Loucy (cell line): ENCODE measurements at regions not wholly inside any gene's neighbourhood (a gene's known extent, or its start where the extent isn't known, plus 50 kb on each side); places are given as distances from the start of the nearest gene placed in this dataset.

Experiments
- H2AFZ ChIP-seq: fragments of 200-600 bp; sonication (generic); 2 replicates; pipeline ENCODE4 v1.6.0; 2016; ENCODE audit warnings: antibody characterized with exemption, mild to moderate bottlenecking, low read length, moderate library complexity
- H3F3A ChIP-seq: fragments of 200-600 bp; 2 replicates; pipeline ENCODE4 v1.6.0; 2016; ENCODE audit warnings: antibody characterized with exemption, low read depth, mild to moderate bottlenecking
- H3K27me3 ChIP-seq: fragments of 200-600 bp; sonication (generic); 2 replicates; pipeline ENCODE4 v1.6.1; 2014; ENCODE audit warnings: low read length, mild to moderate bottlenecking; ENCODE audit not compliant: insufficient read depth, poor library complexity, severe bottlenecking
- H3K36me3 ChIP-seq: fragments of 200-600 bp; sonication (generic); 2 replicates; pipeline ENCODE4 v1.6.1; 2016; ENCODE audit warnings: low read length; ENCODE audit not compliant: insufficient read depth
- H3K4me1 ChIP-seq: fragments of 200-600 bp; sonication (generic); 2 replicates; pipeline ENCODE4 v1.5.1; 2014; ENCODE audit warnings: low read length, mild to moderate bottlenecking; ENCODE audit not compliant: insufficient read depth, poor library complexity, severe bottlenecking
- H3K4me2 ChIP-seq: fragments of 200-600 bp; sonication (generic); 2 replicates; pipeline ENCODE4 v1.6.0; 2014; ENCODE audit warnings: antibody characterized with exemption, low read length, low read depth, mild to moderate bottlenecking; ENCODE audit not compliant: poor library complexity, severe bottlenecking
- H3K4me3 ChIP-seq: fragments of 200-600 bp; sonication (generic); 2 replicates; pipeline ENCODE4 v1.5.1; 2014; ENCODE audit warnings: low read length, mild to moderate bottlenecking, mixed read lengths; ENCODE audit not compliant: poor library complexity, severe bottlenecking
- H3K79me2 ChIP-seq: fragments of 200-600 bp; sonication (generic); 2 replicates; pipeline ENCODE4 v1.6.1; 2014; ENCODE audit warnings: low read length; ENCODE audit not compliant: insufficient read depth
- H3K9ac ChIP-seq: fragments of 200-600 bp; sonication (generic); 2 replicates; pipeline ENCODE4 v1.6.0; 2014; ENCODE audit warnings: mild to moderate bottlenecking, low read depth, low read length, moderate library complexity; ENCODE audit not compliant: poor library complexity, severe bottlenecking
- H3K9me2 ChIP-seq: fragments of 200-600 bp; sonication (generic); replicated peaks from 2 replicates; pipeline ENCODE4 v1.6.1; 2016; ENCODE audit warnings: low read depth, low read length, mixed read lengths
- H3K9me3 ChIP-seq: fragments of 200-600 bp; sonication (generic); 2 replicates; pipeline ENCODE4 v1.6.1; 2014; ENCODE audit warnings: mild to moderate bottlenecking, antibody characterized with exemption, low read length, low read depth; ENCODE audit not compliant: insufficient read depth
- H4K20me1 ChIP-seq: fragments of 200-600 bp; sonication (generic); 2 replicates; pipeline ENCODE4 v1.6.0; 2014; ENCODE audit warnings: antibody characterized with exemption, low read length, mild to moderate bottlenecking; ENCODE audit not compliant: insufficient read depth, poor library complexity, severe bottlenecking
- EZH2phosphoT487 ChIP-seq: fragments of 200-600 bp; IDR thresholded peaks from 2 replicates; pipeline ENCODE4 v1.6.1; 2018; ENCODE audit warnings: antibody characterized with exemption, mild to moderate bottlenecking, moderate library complexity, borderline replicate concordance
- TF ChIP-seq, protein P1 (sequence below): fragments of 200-600 bp; sonication (generic); conservative IDR thresholded peaks from 2 replicates; pipeline ENCODE4 v1.5.1; 2014; ENCODE audit warnings: mild to moderate bottlenecking, antibody characterized with exemption, low read length

DNA sequence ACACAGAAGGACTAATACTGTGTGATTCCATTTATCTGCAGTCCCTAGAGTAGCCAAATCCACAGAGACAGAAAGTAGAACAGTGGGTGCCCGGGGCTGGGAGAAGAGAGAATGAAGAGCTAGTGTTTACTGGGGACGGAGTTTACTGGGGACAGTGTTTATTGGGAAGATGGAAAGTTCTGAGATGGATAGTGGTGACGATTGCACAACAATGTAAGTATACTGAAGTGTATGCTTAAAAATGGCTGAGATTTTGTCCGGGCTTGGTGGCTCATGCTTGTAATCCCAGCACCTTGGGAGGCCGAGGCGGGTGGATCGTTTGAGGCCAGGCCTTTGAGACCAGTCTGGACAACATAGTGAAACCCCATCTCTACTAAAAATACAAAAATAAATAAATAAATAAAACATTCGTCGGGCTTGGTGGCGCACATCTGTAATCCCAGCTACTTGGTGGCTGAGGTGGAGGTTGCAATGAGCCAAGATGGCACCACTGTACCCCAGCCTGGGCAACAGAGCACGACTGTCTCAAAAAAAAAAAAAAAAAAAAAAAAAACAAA, 132.4 kb downstream of the CTTN start:
- H3K9ac ChIP-seq: no peak overlapping the region
- no peaks in the 10 kb centered on the region for H3K4me1 ChIP-seq
- H3K9me3 ChIP-seq: peaks cover 9% of the 10 kb centered on the region; the same call in 1 of the 2 replicates
- no peak for TF ChIP-seq EZH2phosphoT487
- TF ChIP-seq, protein P1, sequence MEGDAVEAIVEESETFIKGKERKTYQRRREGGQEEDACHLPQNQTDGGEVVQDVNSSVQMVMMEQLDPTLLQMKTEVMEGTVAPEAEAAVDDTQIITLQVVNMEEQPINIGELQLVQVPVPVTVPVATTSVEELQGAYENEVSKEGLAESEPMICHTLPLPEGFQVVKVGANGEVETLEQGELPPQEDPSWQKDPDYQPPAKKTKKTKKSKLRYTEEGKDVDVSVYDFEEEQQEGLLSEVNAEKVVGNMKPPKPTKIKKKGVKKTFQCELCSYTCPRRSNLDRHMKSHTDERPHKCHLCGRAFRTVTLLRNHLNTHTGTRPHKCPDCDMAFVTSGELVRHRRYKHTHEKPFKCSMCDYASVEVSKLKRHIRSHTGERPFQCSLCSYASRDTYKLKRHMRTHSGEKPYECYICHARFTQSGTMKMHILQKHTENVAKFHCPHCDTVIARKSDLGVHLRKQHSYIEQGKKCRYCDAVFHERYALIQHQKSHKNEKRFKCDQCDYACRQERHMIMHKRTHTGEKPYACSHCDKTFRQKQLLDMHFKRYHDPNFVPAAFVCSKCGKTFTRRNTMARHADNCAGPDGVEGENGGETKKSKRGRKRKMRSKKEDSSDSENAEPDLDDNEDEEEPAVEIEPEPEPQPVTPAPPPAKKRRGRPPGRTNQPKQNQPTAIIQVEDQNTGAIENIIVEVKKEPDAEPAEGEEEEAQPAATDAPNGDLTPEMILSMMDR: no peak
- H2AFZ ChIP-seq: no peak overlapping the region
- H3F3A ChIP-seq: no peaks in the 10 kb centered on the region
- H3K4me3 ChIP-seq: no peak overlapping the region
- no peaks in the 10 kb centered on the region for H3K9me2 ChIP-seq
- no peak overlapping the region for H3K4me2 ChIP-seq
- no peaks in the 10 kb centered on the region for H3K36me3 ChIP-seq
- H3K27me3 ChIP-seq: no peaks in the 10 kb centered on the region
- H3K79me2 ChIP-seq: no peaks in the 10 kb centered on the region
- H4K20me1 ChIP-seq: no peaks in the 10 kb centered on the region

DNA sequence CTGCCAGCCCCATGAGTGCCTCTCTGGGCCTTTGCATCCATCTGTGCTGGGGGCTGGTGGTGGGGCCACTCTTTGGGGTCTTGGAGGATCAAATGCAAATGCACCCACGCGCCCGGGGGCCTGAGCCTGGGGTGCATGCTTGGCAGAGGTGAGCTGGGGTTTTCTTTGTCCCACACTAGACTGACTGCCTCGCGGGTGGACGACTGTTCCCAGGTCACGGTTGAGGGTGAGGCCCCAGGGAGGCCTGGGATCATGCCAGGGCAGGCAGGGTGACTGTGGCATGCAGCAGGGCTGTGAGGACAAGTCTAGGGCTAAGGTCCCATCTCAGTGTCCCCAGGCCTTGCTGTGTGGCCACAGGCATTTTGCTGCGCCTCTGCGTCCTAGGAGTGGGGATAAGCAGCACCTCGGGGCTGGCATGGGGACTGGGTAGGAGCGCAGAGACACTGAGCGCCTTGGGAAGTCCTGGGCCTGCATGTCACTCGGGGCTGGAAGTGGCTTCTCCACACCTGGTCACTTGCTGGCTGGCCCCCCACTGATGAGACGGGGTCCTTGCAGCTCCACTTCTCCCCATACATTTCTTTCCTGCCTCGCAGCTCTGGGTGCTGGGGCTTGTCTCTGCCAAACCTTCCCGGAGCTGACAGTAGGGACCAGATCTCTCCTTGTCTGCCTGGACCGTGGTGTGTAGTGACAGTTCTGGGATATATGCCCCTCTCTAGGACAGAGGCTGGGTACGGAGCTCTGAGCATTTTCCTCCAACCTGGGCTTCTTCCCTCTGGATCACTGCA, 133.1 kb downstream of the CTTN start:
- Histone ChIP-seq H3K9ac (no peak overlapping the region), H2AFZ (no peak overlapping the region), H4K20me1 (no peaks in the 10 kb centered on the region), H3K36me3 (no peaks in the 10 kb centered on the region), H3K4me3 (no peak overlapping the region), H3K9me2 (no peaks in the 10 kb centered on the region), H3K4me1 (no peaks in the 10 kb centered on the region), H3F3A (no peaks in the 10 kb centered on the region), H3K27me3 (no peaks in the 10 kb centered on the region), H3K4me2 (no peak overlapping the region), H3K79me2 (no peaks in the 10 kb centered on the region), H3K9me3 (peaks cover 13% of the 10 kb centered on the region; the same call in 1 of the 2 replicates)
- TF ChIP-seq EZH2phosphoT487: no peak
- TF ChIP-seq, protein P1: no peak

DNA sequence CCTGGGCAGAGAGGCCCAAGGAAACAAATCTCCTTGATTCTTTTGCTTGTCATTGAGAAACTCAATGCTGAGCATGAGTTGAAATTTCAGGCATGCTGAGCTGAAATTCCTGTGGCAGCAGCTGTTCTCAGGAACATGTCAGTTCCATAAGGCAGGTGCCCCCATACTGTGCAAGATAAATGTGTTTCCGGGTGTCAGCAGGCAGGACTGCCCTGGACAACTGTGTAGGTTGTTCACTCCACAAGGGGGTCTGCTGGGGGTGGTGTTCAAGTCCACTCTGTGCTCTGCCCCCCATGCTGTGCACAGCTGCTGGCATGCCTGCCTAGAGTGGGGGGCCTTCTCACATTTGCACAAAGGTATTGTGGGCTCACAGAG, 133.7 kb downstream of the CTTN start:
- H3K4me3 ChIP-seq: no peak overlapping the region
- no peak for TF ChIP-seq EZH2phosphoT487
- TF ChIP-seq, protein P1: no peak
- no peak overlapping the region for H3K4me2 ChIP-seq

More for the DNA sequence above, 133.7 kb downstream of the CTTN start:
- Histone ChIP-seq H3K27me3 (no peaks in the 10 kb centered on the region), H3K4me1 (no peaks in the 10 kb centered on the region), H3K9me3 (peaks cover 11% of the 10 kb centered on the region; the same call in 1 of the 2 replicates), H3K36me3 (no peaks in the 10 kb centered on the region), H2AFZ (no peak overlapping the region), H3F3A (no peaks in the 10 kb centered on the region), H3K79me2 (no peaks in the 10 kb centered on the region), H4K20me1 (no peaks in the 10 kb centered on the region), H3K9me2 (no peaks in the 10 kb centered on the region), H3K9ac (no peak overlapping the region)
